ENCODE measurements at regions not wholly inside any gene's neighbourhood (a gene's known extent, or its start where the extent isn't known, plus 50 kb on each side); places are given as distances from the start of the nearest gene placed in this dataset.
"Not testable (repeated sequence)": the region's sequence is repeated elsewhere in the genome, so short reads cannot be mapped to it uniquely, and the experiment has no call there.

DNA sequence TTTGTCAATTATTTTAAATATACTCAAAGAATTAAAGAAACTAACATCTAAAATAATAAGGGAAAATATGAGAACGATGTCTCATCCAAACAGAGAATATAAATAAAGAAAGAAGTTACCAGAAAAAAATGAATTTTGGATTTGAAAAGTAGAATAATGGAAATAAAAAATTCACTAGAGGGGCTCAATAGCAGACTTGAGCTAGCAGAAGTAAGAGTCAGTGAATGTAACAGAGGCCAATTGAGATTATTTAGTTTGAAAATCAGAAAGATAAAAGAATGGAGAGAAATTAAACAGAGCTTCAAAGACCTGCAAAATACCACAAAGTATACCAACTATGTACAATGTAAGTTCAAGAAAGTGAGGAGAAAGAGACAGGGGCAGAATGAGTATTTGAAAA, 333.6 kb downstream of the GPD2 start:
- H2AFZ ChIP-seq (ENCODE audit: low read depth, low read length, severe bottlenecking): no peak overlapping the region
- H3K9ac ChIP-seq (ENCODE audit: low read length): no peak overlapping the region
- no peaks in the 10 kb centered on the region for H3K36me3 ChIP-seq (ENCODE audit: low read length)
- H3K9me2 ChIP-seq (replicated peaks; ENCODE audit: insufficient read depth, low read length): no peaks in the 10 kb centered on the region
- H3K79me2 ChIP-seq (ENCODE audit: insufficient read depth, low read length): no peaks in the 10 kb centered on the region
- H4K20me1 ChIP-seq (ENCODE audit: low read depth, low read length): no peaks in the 10 kb centered on the region
- H3F3A ChIP-seq (ENCODE audit: insufficient read depth): no peaks in the 10 kb centered on the region
- H3K9me3 ChIP-seq (ENCODE audit: insufficient read depth, low read length): no peaks in the 10 kb centered on the region
- H3K4me3 ChIP-seq (ENCODE audit: insufficient read depth, low read length, poor library complexity, severe bottlenecking): no peak overlapping the region
- TF ChIP-seq, protein P1, sequence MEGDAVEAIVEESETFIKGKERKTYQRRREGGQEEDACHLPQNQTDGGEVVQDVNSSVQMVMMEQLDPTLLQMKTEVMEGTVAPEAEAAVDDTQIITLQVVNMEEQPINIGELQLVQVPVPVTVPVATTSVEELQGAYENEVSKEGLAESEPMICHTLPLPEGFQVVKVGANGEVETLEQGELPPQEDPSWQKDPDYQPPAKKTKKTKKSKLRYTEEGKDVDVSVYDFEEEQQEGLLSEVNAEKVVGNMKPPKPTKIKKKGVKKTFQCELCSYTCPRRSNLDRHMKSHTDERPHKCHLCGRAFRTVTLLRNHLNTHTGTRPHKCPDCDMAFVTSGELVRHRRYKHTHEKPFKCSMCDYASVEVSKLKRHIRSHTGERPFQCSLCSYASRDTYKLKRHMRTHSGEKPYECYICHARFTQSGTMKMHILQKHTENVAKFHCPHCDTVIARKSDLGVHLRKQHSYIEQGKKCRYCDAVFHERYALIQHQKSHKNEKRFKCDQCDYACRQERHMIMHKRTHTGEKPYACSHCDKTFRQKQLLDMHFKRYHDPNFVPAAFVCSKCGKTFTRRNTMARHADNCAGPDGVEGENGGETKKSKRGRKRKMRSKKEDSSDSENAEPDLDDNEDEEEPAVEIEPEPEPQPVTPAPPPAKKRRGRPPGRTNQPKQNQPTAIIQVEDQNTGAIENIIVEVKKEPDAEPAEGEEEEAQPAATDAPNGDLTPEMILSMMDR (IDR thresholded peaks at IDR 0.05; ENCODE audit: insufficient read depth, low read length, poor library complexity, severe bottlenecking): no peak
- H3K4me2 ChIP-seq (ENCODE audit: low read depth, low read length, poor library complexity, severe bottlenecking): no peak overlapping the region
- no peaks in the 10 kb centered on the region for H3K27me3 ChIP-seq (ENCODE audit: low read length)
- H3K27ac ChIP-seq (ENCODE audit: low read depth, low read length): no peak overlapping the region

DNA sequence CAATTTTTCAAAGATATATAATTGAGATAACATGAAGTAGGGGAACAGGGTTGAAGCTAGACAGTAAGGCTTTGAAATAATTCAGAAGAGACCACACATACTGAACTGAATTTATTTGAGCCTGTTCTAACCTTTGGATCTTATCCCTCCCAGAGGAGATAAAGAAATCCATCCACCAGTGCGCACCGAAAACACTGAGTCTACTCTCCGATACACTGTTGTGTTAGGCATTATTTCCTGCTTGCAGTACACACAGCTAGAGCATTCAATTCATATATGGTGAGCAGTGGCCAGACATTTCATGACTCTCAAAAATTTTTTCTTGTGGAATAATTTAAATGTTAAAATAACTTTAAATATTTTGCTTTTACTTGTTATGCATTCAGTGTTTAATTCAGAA, 342.7 kb downstream of the GPD2 start:
- Histone ChIP-seq H3K27ac (ENCODE audit: low read depth, low read length) (no peak overlapping the region), H3F3A (ENCODE audit: insufficient read depth) (no peaks in the 10 kb centered on the region), H3K4me3 (ENCODE audit: insufficient read depth, low read length, poor library complexity, severe bottlenecking) (no peak overlapping the region), H4K20me1 (ENCODE audit: low read depth, low read length) (no peaks in the 10 kb centered on the region), H2AFZ (ENCODE audit: low read depth, low read length, severe bottlenecking) (no peak overlapping the region), H3K4me2 (ENCODE audit: low read depth, low read length, poor library complexity, severe bottlenecking) (no peak overlapping the region), H3K9me2 (replicated peaks; ENCODE audit: insufficient read depth, low read length) (no peaks in the 10 kb centered on the region), H3K9ac (ENCODE audit: low read length) (no peak overlapping the region), H3K36me3 (ENCODE audit: low read length) (no peaks in the 10 kb centered on the region), H3K79me2 (ENCODE audit: insufficient read depth, low read length) (no peaks in the 10 kb centered on the region), H3K9me3 (ENCODE audit: insufficient read depth, low read length) (no peaks in the 10 kb centered on the region), H3K27me3 (ENCODE audit: low read length) (no peaks in the 10 kb centered on the region)
- TF ChIP-seq, protein P1 (IDR thresholded peaks at IDR 0.05; ENCODE audit: insufficient read depth, low read length, poor library complexity, severe bottlenecking): no peak
- TF ChIP-seq EZH2phosphoT487 (conservative IDR thresholded peaks at IDR 0.05; ENCODE audit: low read length): no peak

DNA sequence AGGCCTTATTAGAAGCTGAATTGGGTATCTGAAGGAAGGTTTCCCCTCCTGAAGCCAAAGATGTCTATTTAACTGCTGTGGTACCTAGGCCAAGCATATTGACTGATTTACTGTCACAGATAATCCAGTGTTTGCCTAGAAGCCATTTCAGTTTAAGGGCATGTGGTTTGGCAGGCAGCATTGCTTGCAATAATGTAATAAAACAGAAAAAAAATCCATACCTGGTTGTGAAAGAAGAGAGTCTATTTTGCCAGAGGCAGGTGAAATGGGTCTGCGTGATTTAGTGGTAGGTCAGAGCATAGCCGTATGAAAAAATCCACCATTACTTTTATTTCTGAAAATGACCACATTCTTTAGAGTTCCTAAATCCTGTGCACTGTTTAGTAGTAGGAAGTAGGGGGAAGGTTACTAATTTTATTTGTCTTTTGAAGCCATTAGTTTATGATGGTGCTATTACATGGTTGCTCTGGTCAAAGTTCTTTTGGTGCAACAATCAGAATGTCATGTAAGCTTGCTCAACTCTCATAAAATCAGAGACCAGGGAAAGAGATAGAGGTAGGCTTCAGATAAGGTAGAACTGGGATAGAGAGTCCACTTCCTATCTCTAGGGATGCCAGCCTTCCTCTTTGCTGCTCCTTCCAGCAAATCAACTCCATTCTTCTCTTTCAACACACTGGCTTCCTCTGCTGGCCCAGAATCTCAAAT, 343.4 kb downstream of the GPD2 start:
- Histone ChIP-seq H3K9ac (ENCODE audit: low read length) (no peak overlapping the region), H3K4me3 (ENCODE audit: insufficient read depth, low read length, poor library complexity, severe bottlenecking) (no peak overlapping the region), H3K27ac (ENCODE audit: low read depth, low read length) (no peak overlapping the region), H2AFZ (ENCODE audit: low read depth, low read length, severe bottlenecking) (no peak overlapping the region), H3K4me2 (ENCODE audit: low read depth, low read length, poor library complexity, severe bottlenecking) (no peak overlapping the region), H3K79me2 (ENCODE audit: insufficient read depth, low read length) (no peaks in the 10 kb centered on the region), H3K9me3 (ENCODE audit: insufficient read depth, low read length) (no peaks in the 10 kb centered on the region), H3F3A (ENCODE audit: insufficient read depth) (no peaks in the 10 kb centered on the region), H4K20me1 (ENCODE audit: low read depth, low read length) (no peaks in the 10 kb centered on the region), H3K9me2 (replicated peaks; ENCODE audit: insufficient read depth, low read length) (no peaks in the 10 kb centered on the region), H3K36me3 (ENCODE audit: low read length) (no peaks in the 10 kb centered on the region), H3K27me3 (ENCODE audit: low read length) (no peaks in the 10 kb centered on the region)
- no peak for TF ChIP-seq EZH2phosphoT487 (conservative IDR thresholded peaks at IDR 0.05; ENCODE audit: low read length)
- TF ChIP-seq, protein P1 (IDR thresholded peaks at IDR 0.05; ENCODE audit: insufficient read depth, low read length, poor library complexity, severe bottlenecking): no peak

DNA sequence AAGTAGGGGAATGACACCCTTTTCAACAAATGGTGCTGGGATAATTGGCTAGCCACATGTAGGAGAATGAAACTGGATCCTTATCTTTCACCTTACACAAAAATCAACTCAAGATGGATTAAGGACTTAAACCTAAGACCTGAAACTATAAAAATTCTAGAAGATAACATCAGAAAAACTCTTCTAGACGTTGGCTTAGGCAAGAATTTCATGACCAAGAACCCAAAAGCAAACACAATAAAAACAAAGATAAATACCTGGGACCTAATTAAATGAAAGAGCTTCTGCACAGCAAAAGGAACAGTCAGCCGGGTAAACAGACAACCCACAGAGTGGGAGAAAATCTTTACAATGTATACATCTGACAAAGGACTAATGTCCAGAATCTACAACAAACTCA, 345.5 kb downstream of the GPD2 start:
- not testable (repeated sequence) for H3K9ac ChIP-seq (ENCODE audit: low read length); H3K9me2 ChIP-seq (replicated peaks; ENCODE audit: insufficient read depth, low read length); H2AFZ ChIP-seq (ENCODE audit: low read depth, low read length, severe bottlenecking); H3K4me2 ChIP-seq (ENCODE audit: low read depth, low read length, poor library complexity, severe bottlenecking); H4K20me1 ChIP-seq (ENCODE audit: low read depth, low read length); H3K9me3 ChIP-seq (ENCODE audit: insufficient read depth, low read length); H3K27ac ChIP-seq (ENCODE audit: low read depth, low read length); H3K4me3 ChIP-seq (ENCODE audit: insufficient read depth, low read length, poor library complexity, severe bottlenecking); H3F3A ChIP-seq (ENCODE audit: insufficient read depth); H3K79me2 ChIP-seq (ENCODE audit: insufficient read depth, low read length); H3K27me3 ChIP-seq (ENCODE audit: low read length); H3K36me3 ChIP-seq (ENCODE audit: low read length)

All from SU-DHL-6 (cell line).